HG02884 (cell line): ENCODE measurements at regions not wholly inside any gene's neighbourhood (a gene's known extent, or its start where the extent isn't known, plus 50 kb on each side); places are given as distances from the start of the nearest gene placed in this dataset.
"Not testable (repeated sequence)": the region's sequence is repeated elsewhere in the genome, so short reads cannot be mapped to it uniquely, and the experiment has no call there.

ENCODE experiments used
- ATAC-seq: cut with Tn5 transposase; IDR thresholded peaks from one replicate; pipeline ENCODE4 v1.9.1; 2021; ENCODE audit warnings: mild to moderate bottlenecking, moderate library complexity; ENCODE audit not compliant: unreplicated experiment

DNA sequence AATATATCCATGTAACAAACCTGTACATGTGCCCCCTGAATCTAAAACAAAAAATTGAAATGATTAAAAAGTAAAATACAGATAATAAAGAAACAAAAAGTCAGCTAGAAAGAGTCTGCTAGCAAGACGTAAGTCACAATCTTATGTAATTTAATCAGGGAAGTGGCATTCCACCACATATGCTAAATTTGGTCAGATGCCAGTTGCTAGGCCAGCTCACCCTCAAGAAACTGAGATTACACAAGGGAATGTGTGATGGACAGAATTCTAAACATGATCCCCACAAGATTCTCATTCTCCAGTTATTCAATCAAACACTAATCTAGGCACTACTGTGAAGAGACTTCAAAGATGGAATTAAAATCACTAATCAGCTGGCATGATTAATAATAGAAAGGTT is 689.3 kb downstream of the CENPC start:
- no peak for ATAC-seq

- ATAC-seq: no peak
These were observed 691.5 kb downstream of the CENPC start for GRCh38 chr4:66853845-66854244.

DNA sequence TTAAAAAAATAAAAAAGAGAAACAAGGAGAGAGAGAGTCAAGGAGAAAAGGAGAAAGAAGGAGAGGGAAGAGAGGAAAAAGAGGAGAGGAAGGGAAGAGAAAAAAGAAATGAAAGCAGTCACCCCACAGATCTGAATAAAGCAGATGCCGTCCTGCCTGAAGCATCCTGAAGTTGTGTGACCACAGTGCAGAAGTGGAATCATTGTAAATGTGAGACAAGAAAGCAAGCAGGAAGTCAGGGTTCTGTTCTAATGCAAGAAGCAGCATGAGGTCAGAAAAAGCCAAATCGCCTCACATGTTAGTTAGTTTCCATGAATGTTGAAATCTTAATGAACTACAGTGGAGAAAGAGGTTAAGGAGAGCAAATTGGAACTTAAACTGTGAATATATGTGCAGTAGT is 692.5 kb downstream of the CENPC start:
- no peak for ATAC-seq

- ATAC-seq: no peak
These were observed 695.7 kb downstream of the CENPC start for GRCh38 chr4:66849596-66849995.

- no peak for ATAC-seq
These were observed 702.6 kb downstream of the CENPC start for GRCh38 chr4:66842724-66843088.

DNA sequence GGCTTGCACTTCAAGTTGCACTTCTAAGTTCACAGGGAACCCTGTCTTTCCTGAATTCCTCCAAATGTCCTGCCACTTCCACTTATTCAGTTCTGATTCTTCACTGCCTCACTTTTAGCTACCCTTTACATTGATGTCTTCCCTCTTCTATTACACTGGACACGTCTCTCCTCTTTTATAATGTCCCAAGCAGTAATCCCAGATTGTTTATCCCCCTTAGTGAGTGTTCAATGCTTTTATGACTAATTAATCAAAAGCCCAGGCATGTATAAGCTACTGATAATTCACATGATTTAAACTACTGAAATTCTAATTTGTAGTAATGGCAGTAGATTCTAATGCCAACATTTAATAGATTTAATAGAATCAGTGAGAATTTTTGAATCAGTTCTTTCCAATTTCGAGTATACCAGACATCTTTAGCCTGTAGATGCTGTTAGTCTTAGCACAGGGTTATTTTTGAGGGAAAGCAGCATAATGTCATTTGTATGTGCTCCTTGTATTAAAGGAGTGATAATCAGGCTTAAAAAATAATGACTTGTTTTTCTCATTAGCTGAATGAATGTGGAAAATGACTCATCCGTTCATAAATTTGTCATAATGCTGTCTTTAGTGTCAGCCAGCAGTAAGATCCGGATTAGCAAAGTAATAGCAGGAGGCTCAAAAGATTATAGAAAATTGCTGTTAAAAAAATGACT is 703.1 kb downstream of the CENPC start:
- no peak for ATAC-seq

- ATAC-seq: no peak
These were observed 705.1 kb downstream of the CENPC start for GRCh38 chr4:66840178-66840577.

DNA sequence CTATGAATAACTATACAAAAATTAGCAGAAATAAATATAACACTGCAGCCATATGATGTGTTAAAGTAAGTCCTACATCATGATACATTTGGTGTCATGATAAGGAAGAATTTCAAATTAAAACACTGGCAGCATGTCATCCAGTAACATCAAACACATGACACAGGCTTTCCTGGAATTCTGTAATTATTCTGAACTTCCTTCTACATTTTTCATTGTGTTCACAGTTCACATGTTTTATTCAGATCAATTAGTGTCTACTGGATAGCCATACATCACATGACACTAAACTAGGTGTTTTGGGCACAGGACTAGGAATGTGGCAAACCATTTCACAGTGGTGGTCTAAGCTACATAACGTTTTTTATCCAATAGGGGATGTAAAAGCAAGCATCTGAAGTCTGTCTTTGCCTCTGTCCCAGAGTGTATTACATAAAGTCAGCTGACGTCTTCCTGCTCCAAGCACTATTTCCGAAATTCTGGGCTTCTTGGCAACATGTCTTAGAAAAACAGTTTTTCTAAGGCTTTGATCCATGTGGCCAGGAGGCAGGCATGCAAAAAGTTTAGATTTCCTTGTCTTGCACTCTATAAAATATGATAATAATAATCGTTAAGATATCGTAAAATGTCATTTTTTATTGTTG is 707.9 kb downstream of the CENPC start:
- no peak for ATAC-seq

GRCh38 chr4:66829310-66829709 is 716.0 kb downstream of the CENPC start:
- no peak for ATAC-seq

DNA sequence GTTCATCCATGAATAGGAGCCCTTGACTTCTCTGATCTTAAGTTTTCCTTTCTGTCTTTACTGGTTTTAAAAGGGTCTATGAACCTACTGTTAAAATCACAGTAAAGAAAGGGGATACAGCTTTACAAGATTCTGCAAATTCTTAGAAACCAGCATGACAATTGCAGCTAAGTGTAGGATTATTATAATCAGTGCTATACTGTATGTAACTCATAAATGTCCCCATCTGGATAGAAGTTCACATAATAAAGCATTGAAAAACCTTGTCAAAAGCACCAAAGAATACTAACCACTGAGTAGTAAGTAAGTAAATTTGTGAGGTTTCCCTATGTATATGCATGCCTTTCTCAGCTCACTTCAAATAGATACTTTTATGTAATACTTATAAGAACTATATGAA is 724.6 kb downstream of the CENPC start:
- ATAC-seq: no peak

DNA sequence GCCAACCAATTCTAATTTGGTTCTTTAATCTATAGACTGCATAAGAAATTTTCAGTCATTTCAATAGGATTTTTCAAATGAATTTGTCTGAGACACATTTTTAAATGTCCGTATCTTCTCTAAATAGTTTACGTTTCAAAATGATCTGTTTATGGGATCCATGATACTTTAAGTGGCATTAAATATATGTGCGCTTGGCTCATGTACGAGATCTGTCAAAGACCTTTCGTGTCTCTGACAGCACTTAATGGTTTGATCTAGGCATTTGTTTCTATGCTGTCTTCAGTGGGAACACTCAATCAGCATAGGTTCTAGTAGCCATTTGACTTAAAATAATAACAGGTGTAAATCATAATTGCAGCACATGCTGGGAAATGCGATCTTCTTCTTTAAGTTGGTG is 731.0 kb downstream of the CENPC start:
- no peak for ATAC-seq

DNA sequence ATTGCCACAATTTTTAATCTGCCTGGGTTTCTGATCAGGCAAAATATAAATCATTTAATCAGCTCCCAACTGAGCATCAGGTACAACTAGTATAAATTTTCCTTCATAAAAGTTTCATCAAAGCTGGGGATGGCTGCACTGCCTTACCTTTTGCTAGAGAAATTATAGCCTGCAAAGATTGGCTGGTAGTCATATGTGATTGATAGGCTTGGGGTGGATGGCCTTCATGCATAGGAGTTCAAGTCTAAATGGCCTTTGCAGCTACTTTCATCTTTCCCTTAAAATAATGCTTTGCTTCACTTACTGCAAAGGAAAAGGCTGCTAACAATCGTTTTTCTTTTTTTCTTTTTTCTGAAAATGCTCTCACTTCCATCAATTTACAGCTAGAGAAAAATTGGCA is 739.7 kb downstream of the CENPC start:
- ATAC-seq: no peak

DNA sequence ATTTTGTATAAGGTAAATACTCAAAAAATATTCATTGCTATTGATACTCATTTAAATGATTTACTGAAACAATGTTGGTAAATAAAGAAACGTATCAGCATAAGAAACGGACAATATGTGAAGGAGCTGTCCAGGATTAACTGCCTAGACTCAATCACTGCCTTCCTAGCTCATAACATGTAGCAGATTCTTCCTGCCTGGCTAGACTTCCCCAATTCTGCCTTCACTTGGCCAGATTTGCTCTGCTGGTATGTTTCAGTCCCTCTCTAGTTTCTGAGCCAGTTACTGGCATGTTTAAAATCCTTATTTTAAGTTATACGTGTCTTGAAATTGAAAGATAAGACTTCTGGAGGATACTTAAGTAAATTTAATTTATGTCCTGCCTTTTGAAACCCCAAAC is 740.3 kb downstream of the CENPC start:
- no peak for ATAC-seq

DNA sequence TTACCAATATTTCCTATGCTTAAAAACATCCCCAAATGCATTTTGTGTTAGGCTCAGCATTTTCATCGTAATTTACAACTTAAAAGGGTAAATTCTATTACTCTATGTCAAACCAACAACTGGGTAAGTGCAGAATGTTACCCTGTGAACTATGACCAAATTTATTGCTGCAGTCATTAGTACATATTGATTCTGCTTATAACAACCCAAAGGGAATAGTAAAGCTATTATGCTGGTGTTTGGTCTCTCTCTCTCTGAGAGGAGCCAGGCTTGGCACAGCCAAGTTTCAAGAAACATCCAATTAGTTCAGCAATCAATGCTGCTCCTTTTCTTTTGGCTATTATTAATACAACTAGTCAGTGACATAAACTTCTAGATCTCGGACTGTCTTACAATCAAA is 747.7 kb downstream of the CENPC start:
- no peak for ATAC-seq

GRCh38 chr4:66795724-66796123 is 749.6 kb downstream of the CENPC start:
- ATAC-seq: no peak

DNA sequence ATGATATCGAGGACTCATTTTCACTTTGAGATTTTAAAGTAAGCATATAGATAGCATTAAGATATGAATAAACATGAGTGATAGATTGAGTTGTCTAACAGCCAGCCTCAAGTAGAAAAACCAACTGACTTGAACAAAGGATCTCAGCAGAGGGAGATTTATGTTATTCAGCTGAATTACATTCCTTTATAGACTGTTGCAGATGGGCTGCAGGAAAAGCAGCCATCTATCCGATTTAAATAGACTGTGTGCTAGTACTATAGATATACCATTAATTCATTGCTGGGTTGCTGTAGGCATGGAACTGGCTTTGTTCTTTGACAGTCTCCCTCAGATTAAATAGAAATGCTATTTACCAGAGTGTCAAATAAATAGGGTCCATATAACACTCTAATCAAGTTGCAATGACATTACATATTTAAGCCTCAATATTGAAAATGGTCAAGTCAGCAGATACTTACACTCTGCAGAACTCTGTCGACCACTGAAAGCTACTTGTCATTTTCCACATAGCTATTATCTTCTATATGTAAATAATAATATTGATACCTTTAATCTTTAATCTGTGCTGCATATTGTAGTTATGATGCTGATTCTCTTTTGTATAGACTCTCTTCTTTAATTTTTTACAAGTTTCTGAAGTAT is 750.8 kb downstream of the CENPC start:
- no peak for ATAC-seq

- no peak for ATAC-seq
These were observed 753.6 kb downstream of the CENPC start for GRCh38 chr4:66791686-66792085.

DNA sequence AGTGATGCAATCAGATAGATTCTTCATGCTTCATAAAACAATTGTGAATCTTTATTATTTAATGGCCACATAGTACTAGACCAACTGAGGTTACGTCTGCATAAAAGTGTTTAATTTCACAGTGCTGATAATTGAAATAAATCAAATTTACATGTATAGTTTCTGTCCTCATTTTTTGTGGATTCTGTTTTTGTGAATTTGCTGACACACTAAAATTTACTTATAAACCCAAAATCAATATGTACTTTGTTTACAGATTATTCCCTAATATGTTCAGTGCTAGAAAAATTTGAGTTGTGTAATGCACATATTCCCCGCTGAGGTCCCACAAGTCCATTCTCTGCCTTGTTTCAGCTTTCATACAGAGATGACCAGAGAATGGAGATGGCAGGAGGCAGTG is 759.8 kb downstream of the CENPC start:
- ATAC-seq: no peak

GRCh38 chr4:66782751-66783150 is 762.6 kb downstream of the CENPC start:
- ATAC-seq: not testable (repeated sequence)

DNA sequence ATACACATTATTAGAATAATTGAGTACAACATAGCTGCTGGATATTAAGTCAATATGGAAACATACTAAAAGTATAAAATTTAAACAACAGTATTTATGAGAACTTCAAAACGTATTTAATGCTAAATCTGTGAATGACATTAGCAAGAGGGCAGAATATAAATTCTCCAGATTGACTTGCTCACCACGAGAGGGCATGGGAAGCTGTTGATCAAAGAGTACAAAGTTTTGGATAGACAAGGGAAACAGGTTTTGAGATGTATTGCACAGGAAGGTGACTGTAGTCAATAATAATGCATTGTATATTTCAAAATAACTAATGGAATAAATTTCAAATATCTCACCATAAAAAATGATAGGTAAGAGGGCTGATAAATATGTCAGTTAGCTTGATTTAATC is 768.2 kb downstream of the CENPC start:
- no peak for ATAC-seq

GRCh38 chr4:66769441-66769840 is 775.9 kb downstream of the CENPC start:
- no peak for ATAC-seq

- ATAC-seq: no peak
These were observed 777.9 kb downstream of the CENPC start for GRCh38 chr4:66767442-66767841.
